ENCODE measurements at regions not wholly inside any gene's neighbourhood (a gene's known extent, or its start where the extent isn't known, plus 50 kb on each side); places are given as distances from the start of the nearest gene placed in this dataset.

DNA sequence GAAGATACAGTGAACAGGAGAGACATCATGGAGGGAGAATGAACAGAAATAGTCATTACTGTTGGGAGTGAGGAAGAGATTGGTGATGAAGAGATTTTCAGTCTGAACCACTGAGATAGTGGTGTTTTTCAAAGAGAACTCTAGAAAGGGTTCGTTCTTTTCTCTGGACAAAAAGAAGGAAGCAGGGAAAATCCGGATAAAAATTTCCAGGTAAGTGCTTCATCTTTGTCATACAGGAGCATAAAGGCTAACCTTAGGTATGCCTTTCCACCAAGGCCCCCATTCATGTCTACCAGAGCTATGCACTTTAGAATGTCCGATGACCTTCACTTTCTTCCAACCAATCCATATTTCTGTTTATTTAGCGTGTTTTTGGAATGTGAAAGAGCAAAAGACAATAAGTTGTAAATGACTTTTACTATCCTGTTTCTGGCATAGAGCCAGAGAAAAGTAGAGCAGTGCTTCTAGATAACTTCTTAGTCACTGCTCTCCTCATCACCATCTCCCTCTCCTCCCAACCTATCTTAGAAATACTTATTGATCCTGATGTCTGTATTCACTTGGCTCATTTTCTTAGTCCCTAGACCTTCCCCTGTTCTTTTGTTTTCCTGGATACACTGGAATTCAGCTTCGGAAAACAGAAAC lies 116.5 kb downstream of the TTC6 start (continued):
- TF ChIP-seq ZBTB34 (CRISPR knock-in tag; IDR thresholded peaks at IDR 0.05) = no peak
- no peak for TF ChIP-seq ZBTB1 (CRISPR knock-in tag; IDR thresholded peaks at IDR 0.05; ENCODE audit: borderline replicate concordance)
- no peak for TF ChIP-seq ZBTB38 (CRISPR knock-in tag; IDR thresholded peaks at IDR 0.05)
- TF ChIP-seq FLYWCH1 (CRISPR knock-in tag; IDR thresholded peaks at IDR 0.05) = no peak
- peak; percentile 87 for TF ChIP-seq GTF2F1 (IDR thresholded peaks at IDR 0.05; ENCODE audit: low read length)
- no peak for TF ChIP-seq ZNF780A (CRISPR knock-in tag; IDR thresholded peaks at IDR 0.05)
- TF ChIP-seq ATF5 (CRISPR knock-in tag; IDR thresholded peaks at IDR 0.05; ENCODE audit: low read depth) = no peak
- peak; percentile 33; the same call in 1 of the 2 replicates for TF ChIP-seq ZNF281 (CRISPR knock-in tag; IDR thresholded peaks at IDR 0.05; ENCODE audit: borderline replicate concordance)
- TF ChIP-seq BCLAF1 (IDR thresholded peaks at IDR 0.05) = no peak
- TF ChIP-seq ZNF652 (CRISPR knock-in tag; IDR thresholded peaks at IDR 0.05; ENCODE audit: borderline replicate concordance, low read depth) = peak; percentile 49; the same call in 1 of the 2 replicates
- no peak for TF ChIP-seq DR1 (CRISPR knock-in tag; IDR thresholded peaks at IDR 0.05)
- TF ChIP-seq ZFP36L1 (CRISPR knock-in tag; IDR thresholded peaks at IDR 0.05) = peak; percentile 37; the same call in 1 of the 2 replicates
- TF ChIP-seq ZNF337 (CRISPR knock-in tag; IDR thresholded peaks at IDR 0.05; ENCODE audit: borderline replicate concordance, low read depth) = 0 out of 2 replicates have a peak, but pooled peaks have one; percentile 75
- no peak for TF ChIP-seq ATRX (CRISPR knock-in tag; IDR thresholded peaks at IDR 0.05; ENCODE audit: borderline replicate concordance)
- TF ChIP-seq JUNB (CRISPR knock-in tag; IDR thresholded peaks at IDR 0.05; ENCODE audit: borderline replicate concordance) = no peak
- peak; percentile 49; the same call in 1 of the 2 replicates for TF ChIP-seq KAT7 (CRISPR knock-in tag; IDR thresholded peaks at IDR 0.05; ENCODE audit: borderline replicate concordance)
- no peak for TF ChIP-seq ZNF749 (CRISPR knock-in tag; IDR thresholded peaks at IDR 0.05; ENCODE audit: borderline replicate concordance)
- no peak for TF ChIP-seq SOX6 (IDR thresholded peaks at IDR 0.05)
- peak; percentile 100 for TF ChIP-seq SOX6 (CRISPR knock-in tag; IDR thresholded peaks at IDR 0.05)
- TF ChIP-seq ATF7-NPFF (CRISPR knock-in tag; IDR thresholded peaks at IDR 0.05; ENCODE audit: low read depth) = no peak
- TF ChIP-seq NCOR1 (IDR thresholded peaks at IDR 0.05; ENCODE audit: borderline replicate concordance, low read length) = peak; percentile 76; the same call in 1 of the 2 replicates
